Activated T-helper 9 cell treated with anti-CD3 and anti-CD28 coated beads, Interleukin-2, amount 50 U/mL, for 16 hours (primary cell): ENCODE measurements at regions not wholly inside any gene's neighbourhood (a gene's known extent, or its start where the extent isn't known, plus 50 kb on each side); places are given as distances from the start of the nearest gene placed in this dataset.

Experiments used
- DNase-seq: peaks from one replicate; pipeline ENCODE4 v3.0.0-alpha.2; 2020; ENCODE audit warnings: low read depth

GRCh38 chr10:128281861-128282260 is 155.6 kb upstream of the MKI67 start:
- DNase-seq = no peak

- no peak for DNase-seq
Observed at GRCh38 chr10:128286141-128286761, 160.0 kb upstream of the MKI67 start.

- no peak for DNase-seq
Observed at GRCh38 chr10:128286762-128287500, 160.7 kb upstream of the MKI67 start.

- DNase-seq = no peak
Observed at GRCh38 chr10:128287921-128288320, 161.7 kb upstream of the MKI67 start.

GRCh38 chr10:128289621-128290020 is 163.4 kb upstream of the MKI67 start:
- no peak for DNase-seq

GRCh38 chr10:128295003-128295402 is 168.8 kb upstream of the MKI67 start:
- DNase-seq = no peak

- DNase-seq = no peak
Observed at GRCh38 chr10:128296253-128297007, 170.2 kb upstream of the MKI67 start.

- no peak for DNase-seq
Observed at GRCh38 chr10:128297709-128298378, 171.6 kb upstream of the MKI67 start.

- DNase-seq = no peak
Observed at GRCh38 chr10:128298587-128298986, 172.4 kb upstream of the MKI67 start.

GRCh38 chr10:128300290-128300824 is 174.1 kb upstream of the MKI67 start:
- no peak for DNase-seq

GRCh38 chr10:128301051-128301450 is 174.8 kb upstream of the MKI67 start:
- no peak for DNase-seq

GRCh38 chr10:128302808-128303207 is 176.6 kb upstream of the MKI67 start:
- DNase-seq = no peak

- no peak for DNase-seq
Observed at GRCh38 chr10:128304271-128304670, 178.0 kb upstream of the MKI67 start.

GRCh38 chr10:128305601-128306345 is 179.6 kb upstream of the MKI67 start:
- DNase-seq = no peak

GRCh38 chr10:128306535-128306934 is 180.3 kb upstream of the MKI67 start:
- DNase-seq = no peak

GRCh38 chr10:128306966-128307365 is 180.7 kb upstream of the MKI67 start:
- DNase-seq = no peak

GRCh38 chr10:128307820-128308219 is 181.6 kb upstream of the MKI67 start:
- DNase-seq = no peak

- DNase-seq = no peak
Observed at GRCh38 chr10:128310971-128311658, 184.9 kb upstream of the MKI67 start.

- no peak for DNase-seq
Observed at GRCh38 chr10:128312250-128312649, 186.0 kb upstream of the MKI67 start.

GRCh38 chr10:128314686-128315085 is 188.5 kb upstream of the MKI67 start:
- DNase-seq = no peak
